ENCODE measurements at regions not wholly inside any gene's neighbourhood (a gene's known extent, or its start where the extent isn't known, plus 50 kb on each side); places are given as distances from the start of the nearest gene placed in this dataset.
"Not testable (repeated sequence)": the region's sequence is repeated elsewhere in the genome, so short reads cannot be mapped to it uniquely, and the experiment has no call there.

- no peak overlapping the region for H3K4me3 ChIP-seq (IDR thresholded peaks at IDR 0.05; ENCODE audit: insufficient read depth, low read depth, low read length)
- H3K9ac ChIP-seq = no peak overlapping the region
- no peak overlapping the region for H2AFZ ChIP-seq (ENCODE audit: low read depth)
- H3K4me1 ChIP-seq (ENCODE audit: low read depth, poor library complexity, severe bottlenecking) = peaks cover 11% of the 10 kb centered on the region
- no peaks in the 10 kb centered on the region for H3K79me2 ChIP-seq (ENCODE audit: insufficient read depth, low read depth)
- no peak overlapping the region for H3K27ac ChIP-seq
- H3K4me2 ChIP-seq = no peak overlapping the region
- H3K27me3 ChIP-seq (ENCODE audit: insufficient read depth, low read depth) = no peaks in the 10 kb centered on the region
- no peaks in the 10 kb centered on the region for H3K36me3 ChIP-seq (ENCODE audit: insufficient read depth)
- no peaks in the 10 kb centered on the region for H4K20me1 ChIP-seq (ENCODE audit: insufficient read depth)
- no peak for TF ChIP-seq CTCF (conservative IDR thresholded peaks at IDR 0.05; ENCODE audit: low read depth, low read length)
Observed at GRCh38 chr6:13870214-13870830, 54.4 kb upstream of the RNF182 start.

- H3K36me3 ChIP-seq (ENCODE audit: insufficient read depth) = no peaks in the 10 kb centered on the region
- no peak overlapping the region for H3K27ac ChIP-seq
- H3K9ac ChIP-seq = no peak overlapping the region
- no peaks in the 10 kb centered on the region for H3K27me3 ChIP-seq (ENCODE audit: insufficient read depth, low read depth)
- H3K4me2 ChIP-seq = no peak overlapping the region
- peaks cover 3% of the 10 kb centered on the region for H3K4me1 ChIP-seq (ENCODE audit: low read depth, poor library complexity, severe bottlenecking)
- no peak overlapping the region for H2AFZ ChIP-seq (ENCODE audit: low read depth)
- TF ChIP-seq CTCF (conservative IDR thresholded peaks at IDR 0.05; ENCODE audit: low read depth, low read length) = no peak
- no peaks in the 10 kb centered on the region for H3K79me2 ChIP-seq (ENCODE audit: insufficient read depth, low read depth)
- no peak overlapping the region for H3K4me3 ChIP-seq (IDR thresholded peaks at IDR 0.05; ENCODE audit: insufficient read depth, low read depth, low read length)
- H4K20me1 ChIP-seq (ENCODE audit: insufficient read depth) = no peaks in the 10 kb centered on the region
Observed at GRCh38 chr6:13868236-13868635, 53.9 kb upstream of the MCUR1 start.

DNA sequence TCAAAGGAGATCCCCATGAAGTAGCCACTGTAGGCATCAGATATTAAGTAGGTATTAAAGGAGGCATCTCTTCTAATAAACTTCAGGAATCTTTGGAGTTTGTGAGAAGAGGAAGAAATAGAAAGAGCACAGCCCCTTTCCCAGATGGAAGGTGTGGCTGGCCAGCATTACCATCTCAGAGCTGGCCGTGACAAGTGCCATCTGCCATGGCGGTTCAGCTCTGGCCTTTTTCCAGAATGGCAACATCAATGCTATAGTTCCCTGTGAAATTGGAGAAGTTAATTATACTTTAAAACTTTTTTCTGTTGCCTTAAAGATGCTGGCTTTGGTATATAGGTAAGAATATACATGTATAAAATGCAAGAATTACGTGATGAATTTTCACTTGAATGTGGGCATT is 51.9 kb upstream of the MCUR1 start:
- Histone ChIP-seq H3K27ac (no peak overlapping the region), H2AFZ (ENCODE audit: low read depth) (no peak overlapping the region), H3K79me2 (ENCODE audit: insufficient read depth, low read depth) (no peaks in the 10 kb centered on the region), H3K36me3 (ENCODE audit: insufficient read depth) (no peaks in the 10 kb centered on the region), H3K4me2 (no peak overlapping the region), H3K9ac (no peak overlapping the region), H3K27me3 (ENCODE audit: insufficient read depth, low read depth) (no peaks in the 10 kb centered on the region), H3K4me3 (IDR thresholded peaks at IDR 0.05; ENCODE audit: insufficient read depth, low read depth, low read length) (no peak overlapping the region), H3K4me1 (ENCODE audit: low read depth, poor library complexity, severe bottlenecking) (no peaks in the 10 kb centered on the region), H4K20me1 (ENCODE audit: insufficient read depth) (no peaks in the 10 kb centered on the region)
- TF ChIP-seq CTCF (conservative IDR thresholded peaks at IDR 0.05; ENCODE audit: low read depth, low read length) = no peak

DNA sequence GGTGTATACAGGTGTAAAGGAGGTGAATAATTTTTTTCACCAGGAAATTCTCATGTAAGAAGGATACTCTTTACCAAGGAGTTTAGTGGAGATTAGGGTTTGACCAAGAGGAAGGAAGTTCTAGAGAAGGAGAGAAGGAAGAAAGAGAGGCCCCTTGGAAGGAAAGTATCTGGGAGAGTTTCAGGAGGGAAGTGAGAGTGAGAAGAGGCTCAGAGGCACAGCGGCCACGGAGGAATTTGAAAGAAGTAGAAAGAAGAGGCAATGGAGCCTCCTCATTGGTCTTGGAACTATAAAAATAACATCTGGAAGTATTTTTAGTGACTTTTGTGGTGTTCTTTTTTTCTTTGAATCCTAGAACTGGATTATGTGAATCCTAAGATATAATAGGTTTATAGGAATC is 50.8 kb upstream of the MCUR1 start:
- Histone ChIP-seq H3K36me3 (ENCODE audit: insufficient read depth) (no peaks in the 10 kb centered on the region), H3K4me3 (IDR thresholded peaks at IDR 0.05; ENCODE audit: insufficient read depth, low read depth, low read length) (no peak overlapping the region), H3K4me1 (ENCODE audit: low read depth, poor library complexity, severe bottlenecking) (no peaks in the 10 kb centered on the region), H3K79me2 (ENCODE audit: insufficient read depth, low read depth) (no peaks in the 10 kb centered on the region), H3K27me3 (ENCODE audit: insufficient read depth, low read depth) (no peaks in the 10 kb centered on the region), H4K20me1 (ENCODE audit: insufficient read depth) (no peaks in the 10 kb centered on the region), H3K9ac (no peak overlapping the region), H3K27ac (no peak overlapping the region), H2AFZ (ENCODE audit: low read depth) (no peak overlapping the region), H3K4me2 (no peak overlapping the region)
- no peak for TF ChIP-seq CTCF (conservative IDR thresholded peaks at IDR 0.05; ENCODE audit: low read depth, low read length)

- H3K9ac ChIP-seq; H3K4me2 ChIP-seq; H3K79me2 ChIP-seq (ENCODE audit: insufficient read depth, low read depth); H3K27ac ChIP-seq; H3K4me1 ChIP-seq (ENCODE audit: low read depth, poor library complexity, severe bottlenecking); H3K27me3 ChIP-seq (ENCODE audit: insufficient read depth, low read depth); H3K36me3 ChIP-seq (ENCODE audit: insufficient read depth); H2AFZ ChIP-seq (ENCODE audit: low read depth); H3K4me3 ChIP-seq (IDR thresholded peaks at IDR 0.05; ENCODE audit: insufficient read depth, low read depth, low read length); H4K20me1 ChIP-seq (ENCODE audit: insufficient read depth): not testable (repeated sequence)
Observed at GRCh38 chr6:13864669-13865068, 50.3 kb upstream of the MCUR1 start.
